Heart left ventricle (tissue), 13 donors: ENCODE measurements at regions not wholly inside any gene's neighbourhood (a gene's known extent, or its start where the extent isn't known, plus 50 kb on each side); places are given as distances from the start of the nearest gene placed in this dataset.

Experiments
- POLR2A ChIP-seq, 2 donors: fragments of 450-650 bp; IDR thresholded peaks; one replicate each; pipeline ENCODE4 v1.6.1; 2017; ENCODE audit warnings: antibody characterized with exemption in 2 of 2, mild to moderate bottlenecking in 2 of 2, moderate library complexity in 2 of 2
- TF ChIP-seq, protein P1 (sequence below), 12 donors: fragments of 200-600 bp; sonication (generic) in 4 of 12; IDR thresholded peaks; one replicate each; pipeline versions ENCODE4 v1.5.0 to v1.8.0; 2018 to 2022; ENCODE audit warnings: antibody characterized with exemption in 12 of 12, mild to moderate bottlenecking in 5 of 12
- donor health status: ischemic (EF 13 %, LVEDD 7.1; RV severe dilation, severe dysfunction).
- donor health status: DM: no; HTN: yes; CAD: no.
- donor health status: DM: no; HTN: no; CAD: no.
- donor health status: ischemic (EF 25% LVEDD 6.9; RV normal size, moderate dysfunction).
- donor health status: ischemic (EF 25% LVEDD 5.7; RV mildly dilated, moderate dysfunction).
- donor health status: ischemic (EF 35%, LVEDD 5.7; RV mildly dilated, moderate dysfunction).
- donor health status: nonischemic (EF 11% LVEDD 7.7; RV severe dilation, severe dysfunction).
- donor health status: DM: yes; HTN: yes; CAD: no.
- donor health status: PGD.
- donor health status: ischemic (EF 29% LVEDD 5.4; RV normal size, mild dysfunction).
- donor health status: nonischemic (EF 23%, LVEDD 6.1; RV moderate dilation, normal function).

DNA sequence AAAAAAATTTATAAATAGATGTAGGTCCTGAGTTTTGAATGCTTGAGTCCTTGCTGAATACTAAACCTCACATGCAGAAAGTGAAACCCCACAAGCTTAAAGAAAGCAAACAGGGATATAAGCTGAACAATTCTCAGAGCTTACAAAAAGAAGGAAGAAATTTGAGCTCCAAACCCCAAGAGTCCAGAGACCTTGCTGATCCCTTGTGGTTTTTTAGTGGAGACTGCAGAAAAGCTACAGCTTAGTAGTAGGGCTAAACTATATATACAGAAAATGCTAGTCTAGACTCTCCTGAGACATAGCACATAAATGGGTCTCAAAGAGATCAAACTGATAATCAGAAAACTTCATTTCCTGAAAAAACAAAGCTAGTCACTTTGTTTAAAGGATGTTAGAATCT, 1548.1 kb upstream of the ZEB2 start:
- TF ChIP-seq, protein P1, sequence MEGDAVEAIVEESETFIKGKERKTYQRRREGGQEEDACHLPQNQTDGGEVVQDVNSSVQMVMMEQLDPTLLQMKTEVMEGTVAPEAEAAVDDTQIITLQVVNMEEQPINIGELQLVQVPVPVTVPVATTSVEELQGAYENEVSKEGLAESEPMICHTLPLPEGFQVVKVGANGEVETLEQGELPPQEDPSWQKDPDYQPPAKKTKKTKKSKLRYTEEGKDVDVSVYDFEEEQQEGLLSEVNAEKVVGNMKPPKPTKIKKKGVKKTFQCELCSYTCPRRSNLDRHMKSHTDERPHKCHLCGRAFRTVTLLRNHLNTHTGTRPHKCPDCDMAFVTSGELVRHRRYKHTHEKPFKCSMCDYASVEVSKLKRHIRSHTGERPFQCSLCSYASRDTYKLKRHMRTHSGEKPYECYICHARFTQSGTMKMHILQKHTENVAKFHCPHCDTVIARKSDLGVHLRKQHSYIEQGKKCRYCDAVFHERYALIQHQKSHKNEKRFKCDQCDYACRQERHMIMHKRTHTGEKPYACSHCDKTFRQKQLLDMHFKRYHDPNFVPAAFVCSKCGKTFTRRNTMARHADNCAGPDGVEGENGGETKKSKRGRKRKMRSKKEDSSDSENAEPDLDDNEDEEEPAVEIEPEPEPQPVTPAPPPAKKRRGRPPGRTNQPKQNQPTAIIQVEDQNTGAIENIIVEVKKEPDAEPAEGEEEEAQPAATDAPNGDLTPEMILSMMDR (IDR thresholded peaks at IDR 0.05): no peak
- TF ChIP-seq POLR2A (IDR thresholded peaks at IDR 0.05): no peak
